ENCODE measurements at regions not wholly inside any gene's neighbourhood (a gene's known extent, or its start where the extent isn't known, plus 50 kb on each side); places are given as distances from the start of the nearest gene placed in this dataset.

- TF ChIP-seq KDM1A (IDR thresholded peaks at IDR 0.05; ENCODE audit: borderline replicate concordance, low read length) = no peak
- no peak for TF ChIP-seq MAFK (IDR thresholded peaks at IDR 0.05; ENCODE audit: low read depth, low read length)
- no peak for TF ChIP-seq SRF (IDR thresholded peaks at IDR 0.05; ENCODE audit: low read depth, low read length)
- TF ChIP-seq RAD21 (IDR thresholded peaks at IDR 0.05 in 1 of 2, conservative IDR thresholded peaks at IDR 0.05 in 1 of 2; ENCODE audit: low read depth in 2 of 2, low read length in 2 of 2) = no peak
- no peak for TF ChIP-seq HDAC6 (IDR thresholded peaks at IDR 0.05; ENCODE audit: low read depth, low read length)
- TF ChIP-seq SIX5 (IDR thresholded peaks at IDR 0.05; ENCODE audit: low read depth, low read length) = no peak
Measured at GRCh38 chr2:194992648-194993047, 664.4 kb upstream of the SLC39A10 start (continued).
